GM21825 (cell line): ENCODE measurements at regions not wholly inside any gene's neighbourhood (a gene's known extent, or its start where the extent isn't known, plus 50 kb on each side); places are given as distances from the start of the nearest gene placed in this dataset.

Experiments
- ATAC-seq: cut with Tn5 transposase; IDR thresholded peaks from one replicate; pipeline ENCODE4 v1.9.1; 2021; ENCODE audit warnings: mild to moderate bottlenecking, moderate library complexity; ENCODE audit not compliant: unreplicated experiment

DNA sequence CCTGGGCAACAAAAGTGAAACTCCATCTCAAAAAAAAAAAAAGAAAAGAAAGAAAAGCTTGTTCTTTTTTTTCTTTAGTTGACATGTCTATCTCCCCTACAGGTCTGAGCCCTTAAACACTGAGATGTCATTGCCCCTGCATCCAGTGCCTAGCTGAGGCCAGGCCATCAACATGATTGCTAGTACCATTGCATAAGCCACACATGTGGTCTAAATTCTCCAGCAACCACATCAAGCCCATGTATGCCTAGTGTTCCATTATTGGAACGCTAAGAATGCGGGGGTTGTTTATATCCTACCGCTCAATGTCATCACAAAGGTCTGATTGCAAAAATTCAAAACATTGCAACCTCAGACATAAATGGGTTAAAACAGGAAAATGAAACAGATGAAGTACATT, 62.7 kb downstream of the NPTX2 start:
- no peak for ATAC-seq

GRCh38 chr7:98681511-98681910, 64.4 kb downstream of the NPTX2 start:
- no peak for ATAC-seq

DNA sequence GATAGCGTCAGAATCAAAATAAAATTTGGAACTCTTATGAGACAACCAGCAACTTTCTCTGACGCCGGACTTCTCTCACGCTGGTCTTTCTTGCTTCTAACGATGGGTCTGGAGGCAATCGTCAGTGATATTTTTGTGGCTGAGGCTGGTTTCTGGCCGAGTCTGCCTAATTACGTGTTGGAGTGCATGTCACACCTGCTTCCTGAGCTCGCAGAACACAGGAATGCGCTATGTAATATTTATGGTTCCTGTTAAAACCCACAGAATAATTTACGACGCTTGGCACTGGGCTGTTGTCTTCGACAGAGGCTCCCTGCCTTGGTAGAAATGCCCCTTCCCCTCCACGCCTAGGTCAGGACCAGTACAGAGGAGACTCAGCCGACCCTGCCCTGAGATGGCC, 64.9 kb downstream of the NPTX2 start:
- ATAC-seq: no peak

GRCh38 chr7:98683514-98683913, 66.4 kb downstream of the NPTX2 start:
- no peak for ATAC-seq

GRCh38 chr7:98685541-98685940, 68.5 kb downstream of the NPTX2 start:
- no peak for ATAC-seq

GRCh38 chr7:98686466-98687080, 69.5 kb downstream of the NPTX2 start:
- ATAC-seq: no peak

- no peak for ATAC-seq
Measured at GRCh38 chr7:98687111-98687751, 70.1 kb downstream of the NPTX2 start.

DNA sequence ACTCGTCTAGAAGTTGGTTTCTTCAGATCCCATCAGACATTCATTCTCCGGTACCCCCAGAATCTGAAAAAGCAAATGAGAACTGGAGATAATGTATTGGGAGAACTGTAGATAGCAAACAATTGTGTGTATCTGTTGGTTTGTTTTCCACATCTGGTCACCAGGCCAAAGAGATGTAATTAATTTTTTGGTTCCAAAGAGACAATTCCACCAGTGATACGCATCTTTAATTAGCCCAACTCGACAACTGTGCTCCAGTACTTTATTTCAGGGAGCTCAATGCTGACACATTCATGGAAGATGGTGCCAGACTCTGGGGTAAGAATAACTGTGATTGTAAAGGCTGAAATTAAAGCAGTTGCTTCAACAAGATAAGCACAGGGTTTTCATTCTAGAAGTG, 74.5 kb downstream of the NPTX2 start:
- no peak for ATAC-seq

DNA sequence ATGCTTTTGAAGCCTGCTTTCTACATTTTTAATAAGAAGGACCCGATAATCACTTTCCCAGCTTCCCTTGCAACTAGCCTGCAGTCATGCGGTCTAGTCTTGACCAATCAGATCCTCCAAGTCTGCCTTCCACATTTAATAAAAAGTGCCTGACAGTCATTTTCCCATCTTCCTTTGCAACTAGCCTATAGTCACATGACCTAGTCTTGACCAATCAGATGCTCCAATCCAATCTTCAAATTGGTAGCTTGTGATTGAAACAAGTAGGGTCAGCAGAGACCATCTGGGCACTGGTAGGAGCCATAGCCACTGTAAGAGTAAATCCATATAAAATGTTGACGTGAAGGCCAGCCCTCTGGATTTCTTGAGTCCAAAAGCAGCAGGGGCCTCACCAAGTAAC, 80.0 kb downstream of the NPTX2 start:
- no peak for ATAC-seq

DNA sequence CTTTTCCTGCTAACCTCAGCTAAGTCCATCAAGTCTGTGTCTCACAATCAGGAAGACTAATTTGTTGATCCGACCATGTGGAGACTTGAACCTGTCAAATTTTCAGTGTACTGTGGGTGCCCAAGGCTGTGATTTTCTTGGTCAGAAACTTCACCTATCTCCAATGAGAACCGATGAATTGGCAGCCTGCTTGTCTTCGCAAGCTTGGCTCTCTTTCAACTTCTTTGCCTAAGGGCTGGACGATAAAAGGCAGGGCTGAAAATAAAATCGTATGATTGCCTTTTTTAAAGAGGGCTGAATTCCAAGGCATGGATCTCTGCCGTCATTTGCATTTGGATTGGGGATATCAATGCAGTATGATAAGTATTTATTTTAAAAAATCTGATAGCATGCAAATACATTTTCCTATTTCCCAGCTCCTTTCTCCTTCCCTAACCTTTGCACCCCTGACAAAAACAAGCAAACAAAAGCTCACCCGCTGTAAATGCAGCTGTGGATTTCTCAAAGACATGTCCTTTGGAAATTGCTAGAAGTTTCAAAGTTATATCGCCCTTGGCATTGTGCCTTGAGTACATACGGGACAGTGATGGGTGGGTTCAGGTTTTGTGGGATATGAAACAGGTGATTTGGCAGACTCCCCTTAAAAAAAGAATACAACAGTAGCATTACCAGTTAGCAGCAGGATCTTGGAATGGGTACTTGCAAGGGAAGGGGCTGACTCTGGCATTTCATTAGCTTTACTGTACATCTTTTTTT, 80.6 kb downstream of the NPTX2 start:
- no peak for ATAC-seq

GRCh38 chr7:98698976-98699375, 81.9 kb downstream of the NPTX2 start:
- no peak for ATAC-seq

DNA sequence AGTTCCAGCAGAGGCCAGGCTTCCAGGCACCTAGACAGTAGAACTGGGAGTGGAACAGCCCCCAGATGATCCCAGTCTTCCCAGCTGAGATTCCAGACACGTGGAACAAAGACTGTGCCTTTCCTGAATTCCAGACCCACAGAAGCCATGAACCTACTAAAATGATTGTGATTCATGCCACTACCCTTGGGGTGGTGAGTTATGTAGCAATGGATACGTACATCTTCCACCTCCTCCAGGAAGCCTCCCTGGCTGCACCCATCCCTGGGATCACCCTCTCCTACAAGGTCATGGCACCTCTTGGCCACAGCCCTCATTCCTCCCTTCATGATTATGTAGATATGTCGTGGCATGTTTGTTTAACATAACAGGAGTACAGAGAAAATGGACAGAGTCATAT, 83.4 kb downstream of the NPTX2 start:
- no peak for ATAC-seq

DNA sequence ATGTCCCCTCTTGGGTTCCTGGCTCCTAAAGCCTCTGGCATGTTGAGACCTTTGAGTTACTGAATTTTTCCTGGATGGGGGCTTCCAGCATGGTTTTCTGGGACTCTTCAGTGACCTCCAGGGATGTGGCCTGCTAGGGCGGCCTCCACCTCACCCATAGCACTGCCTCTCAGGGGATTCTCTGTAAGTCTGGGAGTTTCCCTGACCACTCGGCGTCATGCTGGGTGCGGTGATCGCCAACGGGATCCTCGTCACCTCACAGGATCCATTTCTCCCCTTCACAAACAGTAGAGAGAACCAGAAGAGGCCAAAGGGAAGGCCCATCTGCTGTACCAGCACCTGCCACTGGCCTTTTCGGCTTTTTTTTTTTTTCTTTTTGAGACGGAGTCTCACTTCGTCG, 84.3 kb downstream of the NPTX2 start:
- no peak for ATAC-seq

- ATAC-seq: no peak
Measured at GRCh38 chr7:98702021-98702420, 84.9 kb downstream of the NPTX2 start.

DNA sequence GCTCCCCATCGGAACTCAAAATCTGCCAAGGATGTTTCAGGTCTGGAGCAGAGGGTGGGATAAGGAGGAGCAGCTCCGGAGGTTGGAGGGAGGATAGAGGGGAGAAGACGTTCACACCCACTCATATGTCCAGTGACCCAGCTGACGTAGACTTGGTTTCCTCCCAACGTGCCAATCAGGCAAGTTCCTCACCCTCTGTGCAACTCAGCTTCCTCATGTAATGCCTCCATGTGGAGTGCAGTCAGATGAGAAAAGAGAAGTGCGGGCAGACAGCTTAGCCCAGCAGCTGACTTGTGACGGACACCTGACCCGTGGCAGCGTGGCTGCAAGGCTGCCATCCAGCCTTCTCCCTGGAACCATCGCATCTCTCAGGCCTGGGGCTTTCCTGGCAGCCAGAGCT, 86.8 kb downstream of the NPTX2 start:
- ATAC-seq: no peak

- ATAC-seq: no peak
Measured at GRCh38 chr7:98705626-98706025, 88.5 kb downstream of the NPTX2 start.

DNA sequence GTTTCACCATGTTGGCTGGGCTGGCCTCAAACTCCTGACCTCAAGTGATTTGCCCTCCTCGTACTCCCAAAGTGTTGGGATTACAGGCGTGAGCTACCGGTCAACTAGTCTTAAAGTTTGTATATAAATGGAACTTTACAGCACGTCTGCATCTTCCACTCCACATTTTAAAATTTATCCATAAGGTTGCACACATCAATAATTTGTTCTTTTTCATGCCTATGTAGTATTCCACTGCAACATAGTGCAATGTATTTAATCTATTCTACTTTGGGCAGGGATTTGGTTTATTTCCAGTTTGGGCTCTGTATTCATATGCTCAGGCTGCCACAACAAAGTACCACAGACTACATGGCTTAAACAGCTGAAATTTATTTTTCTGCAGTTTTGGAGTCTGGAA, 90.0 kb downstream of the NPTX2 start:
- ATAC-seq: no peak

- no peak for ATAC-seq
Measured at GRCh38 chr7:98711945-98712344, 94.9 kb downstream of the NPTX2 start.

GRCh38 chr7:98713165-98713810, 96.2 kb downstream of the NPTX2 start:
- no peak for ATAC-seq

DNA sequence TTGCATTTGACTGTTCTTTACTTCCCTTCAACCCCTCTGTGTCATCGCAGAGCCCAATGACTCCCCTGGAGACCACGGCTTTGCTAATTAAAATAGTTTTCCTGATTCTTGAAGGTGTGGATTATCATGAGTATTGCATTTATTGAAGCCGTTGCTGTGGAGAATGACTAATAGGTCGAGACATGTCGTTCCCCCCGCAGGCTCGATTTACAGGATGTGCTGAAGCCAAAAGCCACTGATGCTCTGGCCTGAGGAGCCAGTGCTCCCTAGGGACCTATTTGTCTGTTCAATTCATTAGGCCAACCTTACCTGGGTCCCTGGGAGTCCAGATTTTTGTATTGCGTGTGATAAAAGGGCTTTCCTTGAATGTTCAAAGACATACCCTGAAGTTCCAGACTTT, 102.3 kb downstream of the NPTX2 start:
- ATAC-seq: no peak

DNA sequence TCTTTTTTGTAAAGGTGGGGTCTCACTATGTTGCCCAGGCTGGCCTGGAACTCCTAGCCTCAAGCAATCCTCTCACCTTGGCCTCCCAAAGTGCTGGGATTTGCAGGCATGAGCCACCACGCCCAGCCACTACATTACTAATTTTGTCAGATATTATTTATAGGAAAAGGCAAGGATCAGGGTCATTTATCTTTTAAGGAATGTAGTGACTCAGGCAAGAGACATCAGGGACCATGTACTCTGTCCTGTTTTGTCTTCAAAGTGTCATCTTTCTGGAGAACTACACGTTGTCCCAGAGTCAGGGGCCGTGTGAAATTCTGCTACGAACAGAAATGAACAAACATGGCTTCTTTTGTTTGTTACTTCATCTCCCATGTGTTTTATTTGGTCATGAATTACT, 105.3 kb downstream of the NPTX2 start:
- ATAC-seq: no peak

DNA sequence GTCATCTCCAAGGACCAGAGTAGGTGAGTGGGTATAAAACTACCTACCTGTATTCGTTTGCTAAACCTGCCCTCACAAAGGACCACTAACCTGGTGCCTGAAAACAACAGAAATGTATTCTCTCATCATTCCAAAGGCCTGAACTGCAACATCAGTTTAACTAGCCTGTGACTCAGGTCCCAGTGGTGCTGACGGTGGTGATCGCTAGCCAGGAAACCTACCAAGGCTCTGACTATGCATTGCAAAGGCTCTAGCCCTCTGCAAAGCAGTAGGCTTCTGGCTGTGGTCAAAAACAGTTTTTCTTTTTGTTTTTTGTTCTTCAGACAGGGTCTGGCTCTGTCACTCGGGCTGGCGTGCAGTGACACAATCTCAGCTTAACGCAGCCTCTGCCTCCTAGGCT, 107.5 kb downstream of the NPTX2 start:
- no peak for ATAC-seq
